Esophagus muscularis mucosa (tissue), 4 donors: ENCODE measurements at regions not wholly inside any gene's neighbourhood (a gene's known extent, or its start where the extent isn't known, plus 50 kb on each side); places are given as distances from the start of the nearest gene placed in this dataset.

ENCODE experiments used
- CTCF ChIP-seq, 3 experiments: fragments of 200-600 bp in 2 of 3; fragments of 450-650 bp in 1 of 3; sonication (generic) in 2 of 3; IDR thresholded peaks; one replicate each; pipeline ENCODE4 v1.5.1; 2017 to 2019; ENCODE audit warnings: antibody characterized with exemption in 3 of 3, mild to moderate bottlenecking in 2 of 3, moderate library complexity in 1 of 3
- EP300 ChIP-seq: sonication (generic); formaldehyde crosslinking; IDR thresholded peaks from one replicate; pipeline ENCODE4 v1.6.1; 2017; ENCODE audit warnings: antibody characterized with exemption
- POLR2A ChIP-seq: fragments of 450-650 bp; IDR thresholded peaks from one replicate; pipeline ENCODE4 v1.6.1; 2017; ENCODE audit warnings: antibody characterized with exemption, moderate library complexity, mild to moderate bottlenecking, low read depth
- POLR2AphosphoS5 ChIP-seq, 2 donors: sonication (generic); formaldehyde crosslinking; IDR thresholded peaks; one replicate each; pipeline ENCODE4 v1.6.1; 2017; ENCODE audit warnings: antibody characterized with exemption in 2 of 2

- TF ChIP-seq CTCF (IDR thresholded peaks at IDR 0.05) (no peak), POLR2AphosphoS5 (IDR thresholded peaks at IDR 0.05) (no peak), POLR2A (no peak), EP300 (no peak)
These were observed 106.2 kb upstream of the PITRM1 start for GRCh38 chr10:3278771-3279170.
